Coronary artery (tissue), 2 donors: ENCODE measurements at regions not wholly inside any gene's neighbourhood (a gene's known extent, or its start where the extent isn't known, plus 50 kb on each side); places are given as distances from the start of the nearest gene placed in this dataset.
A peak's percentile ranks its signal among the peaks of the same experiment; 100 is the strongest.

ENCODE experiments used
- DNase-seq: peaks from one replicate; pipeline ENCODE4 v3.0.0-alpha.2; 2017; ENCODE audit warnings: low spot score
- H3K27ac ChIP-seq, 2 donors: fragments of 200-600 bp; sonication (generic); one replicate each; pipeline ENCODE4 v1.5.1; 2016 to 2019
- H3K4me3 ChIP-seq: fragments of 200-600 bp; sonication (generic); 2 replicates; pipeline ENCODE4 v1.5.1; 2016; ENCODE audit warnings: mild to moderate bottlenecking, moderate library complexity
- TF ChIP-seq, protein P1 (sequence below): fragments of 200-600 bp; sonication (generic); IDR thresholded peaks from one replicate; pipeline ENCODE4 v1.5.1; 2019; ENCODE audit warnings: antibody characterized with exemption

DNA sequence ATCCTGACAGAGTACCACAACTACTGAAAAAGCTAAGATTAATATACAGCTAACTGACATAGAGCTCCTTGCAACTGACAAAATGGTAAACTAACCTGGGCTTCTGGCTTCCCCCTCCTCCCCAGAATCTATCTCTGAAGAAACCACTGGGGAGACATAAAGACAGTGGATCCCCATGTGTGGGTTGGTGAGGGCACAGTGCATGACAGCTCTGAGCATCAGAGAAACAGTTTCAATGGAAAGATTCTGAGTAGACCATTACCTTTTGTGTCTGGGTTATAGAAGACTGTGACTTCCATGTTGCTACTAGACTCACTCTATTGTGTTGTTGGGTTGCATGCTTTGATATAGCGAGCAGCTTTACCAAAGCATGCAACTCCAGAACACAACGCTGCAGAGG, 247.4 kb downstream of the EFCAB11 start:
- TF ChIP-seq, protein P1, sequence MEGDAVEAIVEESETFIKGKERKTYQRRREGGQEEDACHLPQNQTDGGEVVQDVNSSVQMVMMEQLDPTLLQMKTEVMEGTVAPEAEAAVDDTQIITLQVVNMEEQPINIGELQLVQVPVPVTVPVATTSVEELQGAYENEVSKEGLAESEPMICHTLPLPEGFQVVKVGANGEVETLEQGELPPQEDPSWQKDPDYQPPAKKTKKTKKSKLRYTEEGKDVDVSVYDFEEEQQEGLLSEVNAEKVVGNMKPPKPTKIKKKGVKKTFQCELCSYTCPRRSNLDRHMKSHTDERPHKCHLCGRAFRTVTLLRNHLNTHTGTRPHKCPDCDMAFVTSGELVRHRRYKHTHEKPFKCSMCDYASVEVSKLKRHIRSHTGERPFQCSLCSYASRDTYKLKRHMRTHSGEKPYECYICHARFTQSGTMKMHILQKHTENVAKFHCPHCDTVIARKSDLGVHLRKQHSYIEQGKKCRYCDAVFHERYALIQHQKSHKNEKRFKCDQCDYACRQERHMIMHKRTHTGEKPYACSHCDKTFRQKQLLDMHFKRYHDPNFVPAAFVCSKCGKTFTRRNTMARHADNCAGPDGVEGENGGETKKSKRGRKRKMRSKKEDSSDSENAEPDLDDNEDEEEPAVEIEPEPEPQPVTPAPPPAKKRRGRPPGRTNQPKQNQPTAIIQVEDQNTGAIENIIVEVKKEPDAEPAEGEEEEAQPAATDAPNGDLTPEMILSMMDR, result no peak
- no peak for DNase-seq
- no peak overlapping the region for H3K27ac ChIP-seq

DNA sequence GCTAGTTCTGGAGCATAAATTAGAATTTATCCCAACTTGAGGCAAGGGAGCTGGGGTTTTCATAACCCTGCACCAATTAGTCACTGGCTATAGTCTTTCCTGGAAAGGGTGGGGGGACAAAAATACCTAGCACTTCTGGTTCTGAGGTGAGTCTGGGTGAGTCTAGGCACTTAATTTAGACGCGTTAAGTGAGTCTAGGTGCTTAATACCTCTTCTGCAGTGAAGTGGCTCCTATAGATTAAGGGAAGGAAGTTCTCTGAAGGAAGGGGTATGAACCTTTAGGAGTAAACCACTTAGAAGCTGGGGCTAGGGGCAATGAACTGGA, 251.7 kb downstream of the EFCAB11 start:
- TF ChIP-seq, protein P1, result no peak
- Histone ChIP-seq H3K27ac (no peak overlapping the region), H3K4me3 (no peak overlapping the region)
- DNase-seq, result no peak

More for the DNA sequence above, 247.4 kb downstream of the EFCAB11 start:
- no peak overlapping the region for H3K4me3 ChIP-seq

DNA sequence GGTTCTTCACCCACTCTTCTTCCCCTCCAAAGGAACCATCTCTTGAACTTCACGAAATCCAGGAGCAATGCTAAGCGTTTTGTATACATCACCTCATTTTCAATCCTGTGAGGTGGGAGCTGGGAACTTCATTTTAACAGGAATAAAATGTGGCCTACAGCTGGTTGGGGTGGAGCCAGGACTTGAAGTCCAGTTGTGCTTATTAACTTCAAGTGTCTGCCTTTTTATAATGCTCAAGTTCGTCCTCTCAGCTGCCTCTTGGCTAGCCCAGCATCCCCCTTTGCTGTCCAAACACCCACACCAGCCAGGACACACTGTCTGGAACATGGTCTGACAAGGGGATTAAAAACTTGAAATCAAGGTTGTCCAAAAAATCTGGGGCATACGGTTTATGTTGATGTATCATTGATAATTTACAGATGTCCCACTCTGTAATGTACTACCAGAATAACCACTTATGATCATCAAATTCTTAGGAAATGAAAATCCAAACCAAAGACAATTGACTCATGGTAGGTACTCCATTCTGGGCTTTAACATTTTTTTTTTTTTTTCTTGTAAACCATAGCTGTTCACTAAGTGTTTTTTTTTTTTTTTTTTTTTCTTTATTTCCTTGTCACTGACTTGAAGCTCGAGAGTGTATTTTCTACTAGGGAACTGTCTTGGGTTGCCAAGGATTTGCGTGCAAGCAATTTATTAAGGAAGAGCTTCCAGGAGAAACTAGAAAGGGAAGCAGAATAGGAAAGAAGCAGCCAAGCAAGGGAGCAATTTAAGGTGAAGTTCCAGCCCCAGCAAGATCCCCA, 252.3 kb downstream of the EFCAB11 start:
- H3K27ac ChIP-seq, result peak overlapping the region; percentile 53 to 57

DNA sequence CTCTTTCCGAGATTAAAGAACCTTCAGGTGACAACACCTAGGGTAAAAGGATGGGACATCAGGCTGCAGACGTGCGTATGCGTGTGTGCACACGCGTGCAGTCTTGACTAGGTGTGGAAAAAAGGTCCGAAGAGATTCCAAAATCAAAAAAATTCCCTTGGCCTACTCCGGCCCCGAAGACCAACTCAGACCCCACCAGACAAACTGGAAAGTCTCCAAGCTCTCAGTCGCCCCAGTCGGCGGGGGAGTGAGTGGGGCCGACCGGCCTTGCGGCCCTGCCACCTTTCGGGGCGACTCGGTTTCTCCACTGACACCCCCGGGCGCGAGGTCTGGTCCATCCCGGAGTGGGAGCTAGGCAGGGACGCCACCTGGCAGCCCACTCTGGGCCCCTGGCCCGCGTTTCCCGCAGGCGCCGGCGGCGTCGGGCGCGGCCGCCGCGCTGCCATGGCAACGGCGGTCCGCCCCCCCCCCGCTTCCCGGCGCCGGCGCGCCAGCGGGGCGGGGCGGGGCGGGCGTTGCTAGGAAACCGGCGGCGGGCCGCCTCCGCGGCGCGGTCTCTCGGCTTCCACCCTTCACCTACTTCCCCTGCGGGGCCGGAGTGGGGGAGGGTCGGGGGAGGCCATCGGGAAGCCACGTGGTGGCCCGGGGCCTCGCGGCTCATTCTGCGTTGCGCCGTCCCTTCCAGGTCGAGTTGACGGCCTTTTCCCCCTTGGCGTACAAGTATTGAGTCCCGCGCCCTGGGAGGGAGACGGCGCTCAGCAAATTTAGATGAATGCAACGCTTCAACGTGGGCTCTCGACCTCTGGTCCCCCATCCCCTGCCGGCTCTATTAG, 253.1 kb downstream of the EFCAB11 start:
- TF ChIP-seq, protein P1, result no peak
- Histone ChIP-seq H3K4me3 (peak overlapping the region; percentile 70), H3K27ac (peak overlapping the region; percentile 53 to 57)
- peak; percentile 88 for DNase-seq

More for the DNA sequence above, 252.3 kb downstream of the EFCAB11 start:
- H3K4me3 ChIP-seq, result peak overlapping the region; percentile 70
- DNase-seq, result peak; percentile 76
- TF ChIP-seq, protein P1, result no peak

DNA sequence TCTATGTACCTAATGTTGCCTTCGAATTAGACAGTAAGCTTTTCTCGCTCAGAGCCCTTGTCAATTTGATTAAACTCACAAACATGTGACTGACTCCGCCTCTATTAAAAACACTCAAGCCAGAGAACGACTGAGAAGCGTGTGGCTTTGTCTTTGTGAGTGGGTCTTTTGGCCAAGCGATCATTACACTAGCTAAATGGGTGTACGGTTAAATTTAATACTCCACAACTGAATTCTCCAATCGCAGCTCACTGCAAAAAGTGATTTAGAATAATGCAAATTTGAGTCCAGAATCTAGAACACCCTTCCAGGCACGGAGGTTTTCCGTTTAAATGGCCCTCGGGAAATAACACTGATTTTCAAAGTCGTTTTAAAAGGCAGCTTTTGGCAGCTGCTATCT, 253.7 kb downstream of the EFCAB11 start:
- TF ChIP-seq, protein P1, result no peak
- peak overlapping the region; percentile 70 for H3K4me3 ChIP-seq
- no peak overlapping the region for H3K27ac ChIP-seq
- no peak for DNase-seq

DNA sequence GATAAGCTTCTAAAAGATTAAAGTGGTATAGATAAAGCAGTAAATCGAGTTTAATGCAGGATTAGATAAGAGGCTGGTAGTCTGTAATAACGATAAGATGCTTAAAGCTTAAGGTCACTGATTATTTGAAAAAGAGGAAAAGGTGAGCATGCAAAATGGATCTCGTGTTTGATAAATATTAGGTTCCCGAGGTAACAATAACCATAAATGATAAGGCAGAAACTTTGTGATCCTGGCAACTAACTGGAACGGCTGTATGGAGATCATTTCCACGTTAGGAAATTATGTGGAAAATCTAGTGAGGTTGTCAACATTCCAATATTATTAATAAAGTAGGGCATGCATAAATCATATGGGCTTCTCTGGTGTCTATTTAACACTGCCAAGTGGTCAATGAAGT, 255.5 kb downstream of the EFCAB11 start:
- no peak overlapping the region for H3K4me3 ChIP-seq
- no peak overlapping the region for H3K27ac ChIP-seq
- TF ChIP-seq, protein P1, result no peak
- no peak for DNase-seq
